NCI-H82 (cell line): ENCODE measurements at regions not wholly inside any gene's neighbourhood (a gene's known extent, or its start where the extent isn't known, plus 50 kb on each side); places are given as distances from the start of the nearest gene placed in this dataset.

Experiments
- DNase-seq: peaks from one replicate; lab custom pipeline; 2025; lab: John Stamatoyannopoulos, UW

- no peak for DNase-seq
Measured at GRCh38 chr3:20909511-20909910, 723.5 kb upstream of the SGO1 start.

GRCh38 chr3:20905210-20905805 lies 719.3 kb upstream of the SGO1 start:
- peak; percentile 20 for DNase-seq

- no peak for DNase-seq
Measured at GRCh38 chr3:20904671-20905070, 718.7 kb upstream of the SGO1 start.

- DNase-seq, result no peak
Measured at GRCh38 chr3:20898962-20899361, 713.0 kb upstream of the SGO1 start.

- DNase-seq, result no peak
Measured at GRCh38 chr3:20890111-20890519, 704.1 kb upstream of the SGO1 start.

- DNase-seq, result no peak
Measured at GRCh38 chr3:20878691-20879090, 692.7 kb upstream of the SGO1 start.

- no peak for DNase-seq
Measured at GRCh38 chr3:20873235-20873634, 687.2 kb upstream of the SGO1 start.

- no peak for DNase-seq
Measured at GRCh38 chr3:20870106-20870899, 684.3 kb upstream of the SGO1 start.

- no peak for DNase-seq
Measured at GRCh38 chr3:20865803-20866202, 679.8 kb upstream of the SGO1 start.

- no peak for DNase-seq
Measured at GRCh38 chr3:20861454-20861853, 675.4 kb upstream of the SGO1 start.

- no peak for DNase-seq
Measured at GRCh38 chr3:20857636-20858035, 671.6 kb upstream of the SGO1 start.

- no peak for DNase-seq
Measured at GRCh38 chr3:20853890-20854289, 667.9 kb upstream of the SGO1 start.

GRCh38 chr3:20852712-20853111 lies 666.7 kb upstream of the SGO1 start:
- DNase-seq, result no peak

GRCh38 chr3:20849975-20850374 lies 664.0 kb upstream of the SGO1 start:
- no peak for DNase-seq

GRCh38 chr3:20846832-20847231 lies 660.8 kb upstream of the SGO1 start:
- DNase-seq, result no peak

GRCh38 chr3:20846066-20846465 lies 660.1 kb upstream of the SGO1 start:
- no peak for DNase-seq

GRCh38 chr3:20844851-20845250 lies 658.8 kb upstream of the SGO1 start:
- DNase-seq, result no peak

GRCh38 chr3:20842594-20843436 lies 656.8 kb upstream of the SGO1 start:
- peak; percentile 3 for DNase-seq

GRCh38 chr3:20842002-20842401 lies 656.0 kb upstream of the SGO1 start:
- DNase-seq, result no peak

GRCh38 chr3:20837676-20838302 lies 651.8 kb upstream of the SGO1 start:
- DNase-seq, result no peak

- no peak for DNase-seq
Measured at GRCh38 chr3:20836801-20837200, 650.8 kb upstream of the SGO1 start.

- DNase-seq, result no peak
Measured at GRCh38 chr3:20832963-20833362, 647.0 kb upstream of the SGO1 start.
